Tongue (tissue), 1 donor: ENCODE measurements at regions not wholly inside any gene's neighbourhood (a gene's known extent, or its start where the extent isn't known, plus 50 kb on each side); places are given as distances from the start of the nearest gene placed in this dataset.
"Not testable (repeated sequence)": the region's sequence is repeated elsewhere in the genome, so short reads cannot be mapped to it uniquely, and the experiment has no call there.

Source experiments
- DNase-seq: peaks from one replicate; pipeline ENCODE4 v3.0.0-alpha.2; 2015

DNA sequence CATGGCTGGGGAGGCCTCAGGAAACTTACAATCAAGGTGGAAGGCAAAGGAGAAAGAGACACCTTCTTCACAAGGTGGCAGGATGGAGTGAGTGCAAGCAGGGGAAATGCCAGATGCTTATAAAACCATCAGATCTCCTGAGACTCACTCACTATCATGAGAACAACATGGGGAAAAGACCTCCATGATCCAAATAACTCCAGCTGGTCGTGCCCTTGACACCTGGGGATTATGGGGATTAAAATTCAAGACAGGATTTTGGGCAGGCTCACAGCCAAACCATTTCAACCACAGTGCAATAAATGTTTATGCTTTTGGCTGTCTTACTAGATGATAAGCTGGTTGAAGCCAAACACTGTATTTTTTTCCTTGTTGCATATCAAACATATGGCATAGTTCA is 1112.4 kb downstream of the STIM2 start:
- DNase-seq: no peak

DNA sequence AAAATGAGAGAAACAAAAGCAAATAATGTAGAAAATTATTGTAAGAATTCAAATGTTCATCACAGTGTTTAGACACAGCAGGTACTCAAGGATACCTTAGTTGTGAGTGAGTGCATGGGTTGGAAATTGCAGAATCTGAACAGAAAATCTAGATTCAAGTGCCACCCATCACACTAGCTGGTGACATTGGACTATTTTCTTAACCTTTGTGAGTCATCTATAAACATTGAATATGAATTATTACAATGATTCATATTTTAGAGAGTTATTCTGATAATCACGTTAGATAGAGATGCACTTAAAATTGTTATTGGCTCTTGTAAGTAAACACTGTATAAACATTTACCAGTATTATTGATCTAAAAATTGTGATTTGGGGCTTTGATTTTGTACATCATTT is 1113.1 kb downstream of the STIM2 start:
- no peak for DNase-seq

GRCh38 chr4:27974339-27974738 is 1113.7 kb downstream of the STIM2 start:
- DNase-seq: no peak

- not testable (repeated sequence) for DNase-seq
Observed at GRCh38 chr4:27974881-27975280, 1114.2 kb downstream of the STIM2 start.

DNA sequence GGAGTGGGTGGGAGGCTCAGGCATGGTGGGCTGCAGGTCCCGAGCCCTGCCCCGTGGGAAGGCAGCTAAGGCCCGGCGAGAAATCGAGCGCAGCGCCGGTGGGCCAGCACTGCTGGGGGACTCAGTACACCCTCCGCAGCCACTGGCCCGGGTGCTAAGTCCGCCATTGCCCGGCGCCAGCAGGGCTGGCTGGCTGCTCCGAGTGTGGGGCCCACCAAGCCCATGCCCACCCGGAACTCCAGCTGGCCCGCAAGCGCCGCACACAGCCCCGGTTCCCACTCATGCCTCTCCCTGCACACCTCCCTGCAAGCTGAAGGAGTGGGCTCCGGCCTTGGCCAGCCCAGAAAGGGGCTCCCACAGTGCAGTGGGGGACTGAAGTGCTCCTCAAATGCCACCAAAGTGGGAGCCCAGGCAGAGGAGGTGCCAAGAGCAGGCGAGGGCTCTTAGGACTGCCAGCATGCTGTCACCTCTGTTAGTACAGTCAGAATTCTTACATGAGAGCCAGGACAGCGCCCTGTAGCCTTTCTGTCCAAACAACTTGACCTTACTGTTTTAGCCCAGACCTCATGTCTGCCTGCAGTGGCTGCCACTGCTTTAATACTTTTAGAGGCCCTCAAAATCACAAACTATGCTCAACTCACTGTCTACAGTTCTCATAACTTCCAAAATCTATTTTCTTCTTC is 1117.9 kb downstream of the STIM2 start:
- DNase-seq: not testable (repeated sequence)

- DNase-seq: no peak
Observed at GRCh38 chr4:27985522-27985921, 1124.9 kb downstream of the STIM2 start.

GRCh38 chr4:27986476-27986875 is 1125.8 kb downstream of the STIM2 start:
- peak; percentile 4 for DNase-seq

- DNase-seq: no peak
Observed at GRCh38 chr4:28001698-28002097, 1141.1 kb downstream of the STIM2 start.

DNA sequence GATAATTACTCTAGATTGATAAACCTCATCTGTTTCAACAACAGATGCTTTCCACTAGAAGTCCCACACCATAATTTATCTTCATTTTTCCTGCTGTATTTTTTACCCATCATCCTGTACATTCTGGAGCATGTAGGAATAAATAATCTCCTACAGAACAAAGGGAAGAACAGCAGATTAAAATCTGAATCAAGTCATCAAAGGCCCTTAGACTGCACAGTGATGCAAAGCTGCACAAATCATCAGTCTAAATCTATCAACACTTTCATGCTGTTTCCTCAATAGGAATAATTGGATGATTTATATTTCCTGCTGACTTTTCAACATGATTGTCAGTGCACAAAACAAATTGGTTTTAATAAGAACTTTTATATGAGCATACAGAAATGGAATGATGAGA is 1143.9 kb downstream of the STIM2 start:
- DNase-seq: no peak

- no peak for DNase-seq
Observed at GRCh38 chr4:28006021-28006420, 1145.4 kb downstream of the STIM2 start.

GRCh38 chr4:28007693-28008092 is 1147.1 kb downstream of the STIM2 start:
- DNase-seq: no peak

GRCh38 chr4:28009541-28009940 is 1148.9 kb downstream of the STIM2 start:
- no peak for DNase-seq

GRCh38 chr4:28010577-28011240 is 1150.1 kb downstream of the STIM2 start:
- DNase-seq: peak; percentile 2

DNA sequence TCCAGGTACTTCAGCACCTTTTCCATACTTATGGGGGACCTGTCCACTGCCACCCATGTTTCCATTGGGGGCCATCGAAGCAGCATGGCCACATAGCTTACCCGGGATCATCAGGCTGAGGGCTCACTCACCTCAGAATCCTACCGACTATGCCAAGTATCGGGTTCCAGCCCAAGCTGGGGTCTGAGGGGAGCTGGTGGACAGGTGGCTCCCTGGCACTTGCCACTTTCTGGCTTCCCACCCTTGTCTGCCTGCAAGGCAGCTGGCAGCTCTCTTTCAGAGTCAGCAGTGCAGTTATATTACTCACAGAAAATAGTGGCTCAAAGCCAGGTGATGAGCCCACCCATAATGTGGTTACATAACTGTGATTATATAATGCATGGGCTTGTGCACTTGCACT is 1153.8 kb downstream of the STIM2 start:
- DNase-seq: no peak

- no peak for DNase-seq
Observed at GRCh38 chr4:28015996-28016395, 1155.4 kb downstream of the STIM2 start.

DNA sequence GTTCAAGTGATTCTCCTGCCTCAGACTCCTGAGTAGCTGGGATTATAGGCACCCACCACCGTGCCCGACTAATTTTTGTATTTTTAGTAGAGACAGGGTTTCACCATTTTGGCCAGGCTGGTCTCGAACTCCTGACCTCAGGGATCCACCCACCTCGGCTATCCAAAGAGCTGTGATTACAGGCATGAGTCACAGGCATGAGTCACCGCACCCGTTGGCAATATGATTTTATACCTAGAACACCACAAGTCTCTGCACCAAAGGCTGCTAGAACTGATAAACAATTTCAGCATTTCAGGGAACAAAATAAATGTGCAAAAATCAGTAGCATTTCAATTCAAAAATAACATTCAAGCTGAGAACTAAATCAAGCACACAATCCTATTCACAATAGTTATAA is 1177.6 kb downstream of the STIM2 start:
- DNase-seq: not testable (repeated sequence)

DNA sequence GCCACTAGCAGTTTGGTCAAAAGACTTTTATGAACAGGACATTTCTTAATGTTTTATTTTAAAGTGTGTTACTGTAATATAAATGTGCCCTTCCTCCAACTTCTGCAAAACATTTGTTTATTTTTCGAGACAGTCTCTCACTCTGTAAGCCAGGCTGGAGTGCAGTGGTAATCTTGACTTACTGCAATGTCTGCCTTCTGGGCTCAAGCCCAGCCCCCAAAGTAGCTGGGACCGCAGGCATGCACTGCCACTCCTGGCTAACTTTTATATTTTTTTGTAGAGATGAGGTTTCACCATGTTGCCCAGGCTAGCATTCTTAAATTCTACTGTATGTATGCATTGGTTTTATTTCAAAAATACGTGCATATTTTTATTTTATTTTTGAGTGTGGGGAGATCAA is 1201.9 kb downstream of the STIM2 start:
- DNase-seq: no peak

DNA sequence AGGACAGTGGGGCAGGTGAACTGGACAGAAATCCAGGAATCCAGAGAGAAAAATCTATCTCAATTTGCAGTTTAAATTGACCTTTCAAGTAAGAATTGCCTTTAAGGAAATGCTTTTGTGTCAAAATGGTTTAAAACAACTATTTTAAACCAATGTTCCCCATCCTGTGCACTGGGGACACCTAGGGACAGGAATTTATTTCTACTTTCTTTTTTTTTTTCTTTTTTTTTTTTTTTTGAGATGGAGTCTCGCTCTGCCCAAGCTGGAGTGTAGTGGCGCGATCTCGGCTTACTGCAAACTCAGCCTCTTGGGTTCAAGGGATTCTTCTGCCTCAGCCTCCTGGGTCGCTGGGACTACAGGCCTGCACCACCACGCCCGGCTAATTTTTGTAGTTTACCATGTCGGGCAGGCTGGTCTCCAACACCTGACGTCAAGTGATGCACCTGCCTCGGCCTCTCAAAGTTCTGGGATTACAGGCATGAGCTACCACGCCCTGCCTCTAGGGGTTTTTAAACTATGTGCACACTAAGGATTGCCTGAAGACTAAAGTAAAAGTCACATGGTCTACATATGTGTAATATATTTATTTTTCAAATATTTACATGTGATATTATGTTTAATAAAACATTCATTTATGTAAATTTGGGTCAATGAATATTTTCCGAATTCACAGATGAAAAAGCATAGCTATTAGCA is 1213.4 kb downstream of the STIM2 start:
- DNase-seq: no peak

GRCh38 chr4:28075401-28075956 is 1214.8 kb downstream of the STIM2 start:
- no peak for DNase-seq

DNA sequence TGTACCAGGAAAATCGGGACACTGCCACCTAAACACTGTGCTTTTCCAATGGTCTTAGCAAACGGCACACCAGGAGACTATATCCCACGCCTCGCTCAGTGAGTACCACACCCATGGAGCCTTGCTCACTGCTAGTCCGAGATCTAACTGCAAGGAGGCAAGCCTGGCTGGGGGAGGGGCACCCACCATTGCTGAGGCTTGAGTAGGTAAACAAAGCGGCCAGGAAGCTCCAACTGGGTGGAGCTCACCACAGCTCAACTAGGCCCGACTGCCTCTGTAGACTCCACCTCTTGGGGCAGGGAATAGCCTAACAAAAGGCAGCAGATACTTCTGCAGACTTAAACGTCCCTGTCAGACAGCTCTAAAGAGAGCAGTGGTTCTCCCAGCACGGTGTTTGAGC is 1216.6 kb downstream of the STIM2 start:
- DNase-seq: not testable (repeated sequence)

DNA sequence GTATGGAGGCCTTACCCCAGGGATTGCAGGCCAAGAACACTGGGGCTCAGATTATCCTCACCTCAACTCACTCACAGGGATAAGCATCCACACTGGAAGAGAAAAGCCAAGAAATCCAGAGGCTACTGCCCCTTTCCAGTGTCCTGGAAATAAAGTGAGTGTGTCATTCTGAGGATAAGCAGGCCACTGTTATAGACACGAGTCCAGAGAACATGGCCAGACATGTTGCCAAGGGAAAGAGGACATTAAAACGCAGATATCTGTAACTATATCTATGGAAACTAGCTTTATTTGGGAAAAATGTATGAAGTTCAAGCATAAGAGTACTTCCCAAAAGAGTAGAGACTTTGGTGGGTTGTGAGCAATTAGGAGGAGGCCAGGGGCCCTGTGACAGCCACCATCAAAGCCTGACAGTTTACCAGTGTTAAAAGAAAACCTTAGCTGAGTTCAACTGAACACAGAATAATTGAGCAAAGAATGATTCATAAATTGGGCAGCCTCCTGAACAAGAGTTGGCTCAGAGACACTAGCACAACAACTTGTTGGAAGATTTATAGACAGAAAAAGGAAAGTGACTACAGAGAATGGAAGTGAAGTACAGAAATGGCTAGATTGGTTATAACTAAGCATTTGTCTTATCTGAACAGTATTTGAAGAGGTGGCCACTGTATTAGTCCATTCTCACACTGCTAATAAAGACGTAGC is 1222.2 kb downstream of the STIM2 start:
- DNase-seq: peak; percentile 2

- no peak for DNase-seq
Observed at GRCh38 chr4:28092610-28093009, 1232.0 kb downstream of the STIM2 start.

GRCh38 chr4:28093071-28093470 is 1232.4 kb downstream of the STIM2 start:
- no peak for DNase-seq
